ENCODE measurements at regions not wholly inside any gene's neighbourhood (a gene's known extent, or its start where the extent isn't known, plus 50 kb on each side); places are given as distances from the start of the nearest gene placed in this dataset.

DNA sequence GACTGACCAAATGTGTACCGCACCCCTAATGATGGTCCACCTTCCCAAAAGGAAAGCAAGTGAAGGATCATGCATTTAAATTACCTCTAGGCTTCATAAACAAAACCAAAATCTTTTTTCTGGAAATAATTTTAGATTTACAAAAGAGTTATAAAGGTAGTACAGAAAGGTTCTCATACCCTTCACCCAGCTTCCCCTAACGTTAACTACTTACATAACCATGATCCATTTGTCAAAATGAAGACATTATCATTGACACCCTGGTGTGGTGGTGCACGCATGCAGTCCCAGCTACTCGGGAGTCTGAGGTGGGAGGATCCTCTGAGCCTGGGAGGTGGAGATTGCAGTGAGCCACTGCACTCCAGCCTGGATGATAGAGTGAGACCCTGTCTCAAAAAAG lies 75.1 kb upstream of the TCF7L2 start:
- TF ChIP-seq FOXM1 (IDR thresholded peaks at IDR 0.05; ENCODE audit: low read depth, low read length) (no peak), SIN3A (IDR thresholded peaks at IDR 0.05; ENCODE audit: low read depth, low read length) (no peak), CBX3 (IDR thresholded peaks at IDR 0.05; ENCODE audit: borderline replicate concordance, low read depth) (no peak), EZH2 (IDR thresholded peaks at IDR 0.05; ENCODE audit: borderline replicate concordance, control insufficient read depth, low read depth, low read length) (no peak), CTCF (IDR thresholded peaks at IDR 0.05 in 2 of 3, conservative IDR thresholded peaks at IDR 0.05 in 1 of 3; ENCODE audit: control insufficient read depth in 2 of 3, extremely low read depth in 1 of 3, insufficient read depth in 1 of 3, low read depth in 3 of 3, low read length in 3 of 3) (no peak), RCOR1 (conservative IDR thresholded peaks at IDR 0.05; ENCODE audit: low read depth, low read length) (no peak), STAT1 (conservative IDR thresholded peaks at IDR 0.05) (no peak), POLR2A (IDR thresholded peaks at IDR 0.05; ENCODE audit: low read depth, low read length) (no peak), ZNF384 (IDR thresholded peaks at IDR 0.05; ENCODE audit: borderline replicate concordance, low read depth, low read length) (no peak)
- TF ChIP-seq, protein P1, sequence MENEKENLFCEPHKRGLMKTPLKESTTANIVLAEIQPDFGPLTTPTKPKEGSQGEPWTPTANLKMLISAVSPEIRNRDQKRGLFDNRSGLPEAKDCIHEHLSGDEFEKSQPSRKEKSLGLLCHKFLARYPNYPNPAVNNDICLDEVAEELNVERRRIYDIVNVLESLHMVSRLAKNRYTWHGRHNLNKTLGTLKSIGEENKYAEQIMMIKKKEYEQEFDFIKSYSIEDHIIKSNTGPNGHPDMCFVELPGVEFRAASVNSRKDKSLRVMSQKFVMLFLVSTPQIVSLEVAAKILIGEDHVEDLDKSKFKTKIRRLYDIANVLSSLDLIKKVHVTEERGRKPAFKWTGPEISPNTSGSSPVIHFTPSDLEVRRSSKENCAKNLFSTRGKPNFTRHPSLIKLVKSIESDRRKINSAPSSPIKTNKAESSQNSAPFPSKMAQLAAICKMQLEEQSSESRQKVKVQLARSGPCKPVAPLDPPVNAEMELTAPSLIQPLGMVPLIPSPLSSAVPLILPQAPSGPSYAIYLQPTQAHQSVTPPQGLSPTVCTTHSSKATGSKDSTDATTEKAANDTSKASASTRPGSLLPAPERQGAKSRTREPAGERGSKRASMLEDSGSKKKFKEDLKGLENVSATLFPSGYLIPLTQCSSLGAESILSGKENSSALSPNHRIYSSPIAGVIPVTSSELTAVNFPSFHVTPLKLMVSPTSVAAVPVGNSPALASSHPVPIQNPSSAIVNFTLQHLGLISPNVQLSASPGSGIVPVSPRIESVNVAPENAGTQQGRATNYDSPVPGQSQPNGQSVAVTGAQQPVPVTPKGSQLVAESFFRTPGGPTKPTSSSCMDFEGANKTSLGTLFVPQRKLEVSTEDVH (IDR thresholded peaks at IDR 0.05; ENCODE audit: low read depth, partially characterized antibody), result no peak
